SK-N-SH treated with all-trans-retinoic acid at 6 μM for 48 hours (cell line): ENCODE measurements at regions not wholly inside any gene's neighbourhood (a gene's known extent, or its start where the extent isn't known, plus 50 kb on each side); places are given as distances from the start of the nearest gene placed in this dataset.

Experiments
- ATAC-seq: fragments of 200-7000 bp; cut with Tn5 transposase; 3 replicates; pipeline ENCODE4 v1.9.1; 2020; ENCODE audit warnings: mild to moderate bottlenecking, moderate library complexity
- ARNTL ChIP-seq: fragments of 450-650 bp; formaldehyde crosslinking; IDR thresholded peaks from 2 replicates; pipeline ENCODE4 v1.5.0; 2020; ENCODE audit warnings: low read depth, mild to moderate bottlenecking, moderate library complexity, borderline replicate concordance
- BACH2 ChIP-seq: fragments of 250-450 bp; sonication (Bioruptor Pico); IDR thresholded peaks from 2 replicates; pipeline ENCODE4 v1.9.0; 2021; ENCODE audit warnings: mild to moderate bottlenecking, borderline replicate concordance
- CREB5 ChIP-seq: fragments of 250-450 bp; sonication (Bioruptor Pico); IDR thresholded peaks from 2 replicates; pipeline ENCODE4 v1.5.1; 2020; ENCODE audit warnings: low read depth, mild to moderate bottlenecking, moderate library complexity
- CSDC2 ChIP-seq: fragments of 250-450 bp; sonication (Bioruptor Pico); IDR thresholded peaks from 2 replicates; pipeline ENCODE4 v1.5.0; 2020; ENCODE audit warnings: mild to moderate bottlenecking, moderate library complexity
- ESRRG ChIP-seq: fragments of 250-450 bp; sonication (Bioruptor Pico); IDR thresholded peaks from 2 replicates; pipeline ENCODE4 v1.6.1; 2021; ENCODE audit warnings: mild to moderate bottlenecking
- GLIS3 ChIP-seq: fragments of 250-450 bp; sonication (Bioruptor Pico); IDR thresholded peaks from 2 replicates; pipeline ENCODE4 v1.5.0; 2020; ENCODE audit warnings: mild to moderate bottlenecking, moderate library complexity
- ISL1 ChIP-seq: fragments of 250-450 bp; sonication (Bioruptor Pico); IDR thresholded peaks from 2 replicates; pipeline ENCODE4 v2.1.2; 2022; ENCODE audit warnings: mild to moderate bottlenecking, moderate library complexity
- OSR1 ChIP-seq: fragments of 250-450 bp; sonication (Bioruptor Pico); IDR thresholded peaks from 2 replicates; pipeline ENCODE4 v1.8.0; 2022; ENCODE audit warnings: moderate library complexity, mild to moderate bottlenecking, inconsistent platforms
- PATZ1 ChIP-seq: fragments of 250-450 bp; sonication (Bioruptor Pico); IDR thresholded peaks from 2 replicates; pipeline ENCODE4 v1.8.0; 2020; ENCODE audit warnings: mild to moderate bottlenecking, moderate library complexity, borderline replicate concordance
- PPARA ChIP-seq: fragments of 250-450 bp; sonication (Bioruptor Pico); IDR thresholded peaks from 2 replicates; pipeline ENCODE4 v1.5.0; 2020; ENCODE audit warnings: mild to moderate bottlenecking, borderline replicate concordance
- RARB ChIP-seq: fragments of 250-450 bp; sonication (Bioruptor Pico); IDR thresholded peaks from 2 replicates; pipeline ENCODE4 v1.8.0; 2021; ENCODE audit warnings: mild to moderate bottlenecking, moderate library complexity
- SNAI2 ChIP-seq: fragments of 250-450 bp; sonication (Bioruptor Pico); IDR thresholded peaks from 2 replicates; pipeline ENCODE4 v1.5.0; 2020; ENCODE audit warnings: mild to moderate bottlenecking, moderate library complexity
- TCF4 ChIP-seq: fragments of 250-450 bp; sonication (Bioruptor Pico); IDR thresholded peaks from 2 replicates; pipeline ENCODE4 v1.8.0; 2021; ENCODE audit warnings: mild to moderate bottlenecking, moderate library complexity, borderline replicate concordance
- TOX ChIP-seq: fragments of 250-450 bp; sonication (Bioruptor Pico); IDR thresholded peaks from 2 replicates; pipeline ENCODE4 v1.8.0; 2021; ENCODE audit warnings: mild to moderate bottlenecking, moderate library complexity, borderline replicate concordance
- TSHZ2 ChIP-seq: fragments of 250-450 bp; sonication (Bioruptor Pico); IDR thresholded peaks from 2 replicates; pipeline ENCODE4 v1.5.0; 2020; ENCODE audit warnings: mild to moderate bottlenecking, moderate library complexity
- ZC3H10 ChIP-seq: fragments of 250-450 bp; sonication (Bioruptor Pico); IDR thresholded peaks from 2 replicates; pipeline ENCODE4 v1.5.1; 2021; ENCODE audit warnings: mild to moderate bottlenecking, moderate library complexity
- ZFP3 ChIP-seq: fragments of 250-450 bp; sonication (Bioruptor Pico); IDR thresholded peaks from 2 replicates; pipeline ENCODE4 v1.5.0; 2020; ENCODE audit warnings: mild to moderate bottlenecking, moderate library complexity
- ZFP30 ChIP-seq: fragments of 450-650 bp; formaldehyde crosslinking; IDR thresholded peaks from 2 replicates; pipeline ENCODE4 v1.5.0; 2022; ENCODE audit warnings: mild to moderate bottlenecking, moderate library complexity
- ZNF565 ChIP-seq: fragments of 450-650 bp; formaldehyde crosslinking; conservative IDR thresholded peaks from 2 replicates; pipeline ENCODE4 v1.5.0; 2020; ENCODE audit warnings: low read depth, mild to moderate bottlenecking, moderate library complexity
- ZNF70 ChIP-seq: fragments of 450-650 bp; formaldehyde crosslinking; IDR thresholded peaks from 2 replicates; pipeline ENCODE4 v1.5.0; 2020; ENCODE audit warnings: mild to moderate bottlenecking, moderate library complexity
- ZNF8 ChIP-seq: fragments of 450-650 bp; formaldehyde crosslinking; IDR thresholded peaks from 2 replicates; pipeline ENCODE4 v1.5.0; 2020; ENCODE audit warnings: mild to moderate bottlenecking, moderate library complexity

- ATAC-seq: no peak
- no peak for TF ChIP-seq PATZ1 (CRISPR knock-in tag)
- no peak for TF ChIP-seq ZNF565
- no peak for TF ChIP-seq CREB5 (CRISPR knock-in tag)
Observed at GRCh38 chr11:97000481-97000880, 610.7 kb downstream of the JRKL start.

- TF ChIP-seq GLIS3 (CRISPR knock-in tag) (no peak), PATZ1 (CRISPR knock-in tag) (no peak), ARNTL (CRISPR knock-in tag) (no peak), RARB (CRISPR knock-in tag) (no peak), ZNF8 (CRISPR knock-in tag) (no peak), ZFP30 (no peak), ZFP3 (no peak), TSHZ2 (no peak), CREB5 (CRISPR knock-in tag) (no peak), TCF4 (CRISPR knock-in tag) (no peak), SNAI2 (CRISPR knock-in tag) (no peak)
- TF ChIP-seq, all 23 proteins: peak for 0
- ATAC-seq: no peak
Observed at GRCh38 chr11:97007283-97007682, 617.5 kb downstream of the JRKL start.

GRCh38 chr11:97009613-97010012, 619.8 kb downstream of the JRKL start:
- ATAC-seq: no peak
- TF ChIP-seq CSDC2 (CRISPR knock-in tag): no peak
- no peak for TF ChIP-seq TOX (CRISPR knock-in tag)
- no peak for TF ChIP-seq OSR1 (CRISPR knock-in tag)
- TF ChIP-seq ZNF565: no peak
- no peak for TF ChIP-seq TSHZ2
- no peak for TF ChIP-seq PATZ1 (CRISPR knock-in tag)
- no peak for TF ChIP-seq PPARA
- TF ChIP-seq CREB5 (CRISPR knock-in tag): no peak
- TF ChIP-seq ZC3H10 (CRISPR knock-in tag): no peak
- TF ChIP-seq BACH2: no peak
- no peak for TF ChIP-seq ESRRG
- no peak for TF ChIP-seq ARNTL (CRISPR knock-in tag)
- TF ChIP-seq TCF4 (CRISPR knock-in tag): no peak
- TF ChIP-seq ZNF70 (CRISPR knock-in tag): no peak
- no peak for TF ChIP-seq ISL1
